Neutrophil (primary cell): ENCODE measurements at regions not wholly inside any gene's neighbourhood (a gene's known extent, or its start where the extent isn't known, plus 50 kb on each side); places are given as distances from the start of the nearest gene placed in this dataset.
"Not testable (repeated sequence)": the region's sequence is repeated elsewhere in the genome, so short reads cannot be mapped to it uniquely, and the experiment has no call there.

Source experiments
- H3K27ac ChIP-seq: fragments of 200-600 bp; sonication (generic); 2 replicates; pipeline ENCODE4 v1.5.1; 2016; ENCODE audit warnings: mild to moderate bottlenecking, moderate library complexity
- H3K27me3 ChIP-seq: fragments of 200-600 bp; sonication (generic); 2 replicates; pipeline ENCODE4 v1.6.0; 2016; ENCODE audit warnings: mild to moderate bottlenecking
- H3K36me3 ChIP-seq: fragments of 200-600 bp; sonication (generic); 2 replicates; pipeline ENCODE4 v1.5.1; 2017
- H3K4me1 ChIP-seq, 2 experiments: fragments of 200-600 bp in 1 of 2; sonication (generic) in 1 of 2; 1 replicate in 1 of 2; 2 replicates in 1 of 2; pipeline versions ENCODE4 v1.5.1 to v1.6.1; 2013 to 2016; ENCODE audit warnings: low read depth in 1 of 2, low read length in 1 of 2, mild to moderate bottlenecking in 1 of 2, moderate library complexity in 1 of 2; ENCODE audit not compliant: control insufficient read depth in 1 of 2, insufficient read depth in 1 of 2
- H3K4me3 ChIP-seq, 2 experiments: fragments of 200-600 bp in 1 of 2; sonication (generic) in 1 of 2; 1 replicate in 1 of 2; 2 replicates in 1 of 2; pipeline ENCODE4 v1.5.1; 2013 to 2016; ENCODE audit warnings: low read depth in 1 of 2, low read length in 1 of 2, mild to moderate bottlenecking in 1 of 2, moderate library complexity in 1 of 2
- H3K9me3 ChIP-seq: fragments of 200-600 bp; sonication (generic); 2 replicates; pipeline ENCODE4 v1.5.1; 2016
- CTCF ChIP-seq: fragments of 200-600 bp; sonication (generic); IDR thresholded peaks from 2 replicates; pipeline ENCODE4 v1.5.1; 2016; ENCODE audit warnings: antibody characterized with exemption

- Histone ChIP-seq H3K4me1 (peaks cover 9 to 20% of the 10 kb centered on the region in 2 experiments), H3K27me3 (no peaks in the 10 kb centered on the region), H3K4me3 (peak overlapping the region; percentile 36 to 43), H3K9me3 (no peaks in the 10 kb centered on the region), H3K27ac (peak overlapping the region; percentile 23), H3K36me3 (no peaks in the 10 kb centered on the region)
- TF ChIP-seq CTCF = no peak
Observed at GRCh38 chr6:15017261-15017660, 228.6 kb upstream of the JARID2 start.

GRCh38 chr6:15017803-15018202 is 228.1 kb upstream of the JARID2 start:
- Histone ChIP-seq H3K36me3 (no peaks in the 10 kb centered on the region), H3K27me3 (no peaks in the 10 kb centered on the region), H3K4me1 (peaks cover 9 to 20% of the 10 kb centered on the region in 2 experiments), H3K9me3 (no peaks in the 10 kb centered on the region), H3K27ac (peak overlapping the region; percentile 23), H3K4me3 (peak overlapping the region; percentile 36 to 43)
- TF ChIP-seq CTCF = no peak

GRCh38 chr6:15020119-15020770 is 225.6 kb upstream of the JARID2 start:
- Histone ChIP-seq H3K9me3 (no peaks in the 10 kb centered on the region), H3K36me3 (no peaks in the 10 kb centered on the region), H3K4me1 (peaks cover 0 to 11% of the 10 kb centered on the region in 2 experiments), H3K27me3 (no peaks in the 10 kb centered on the region), H3K4me3 (no peak overlapping the region), H3K27ac (no peak overlapping the region)
- TF ChIP-seq CTCF = no peak

GRCh38 chr6:15021074-15021473 is 224.8 kb upstream of the JARID2 start:
- Histone ChIP-seq H3K4me3 (no peak overlapping the region), H3K27me3 (no peaks in the 10 kb centered on the region), H3K27ac (no peak overlapping the region), H3K36me3 (no peaks in the 10 kb centered on the region), H3K4me1 (peaks cover 0 to 11% of the 10 kb centered on the region in 2 experiments), H3K9me3 (no peaks in the 10 kb centered on the region)
- no peak for TF ChIP-seq CTCF

- not testable (repeated sequence) for H3K27ac ChIP-seq, H3K9me3 ChIP-seq, H3K27me3 ChIP-seq, H3K4me3 ChIP-seq, H3K4me1 ChIP-seq, H3K36me3 ChIP-seq
Observed at GRCh38 chr6:15023018-15023417, 222.9 kb upstream of the JARID2 start.

- Histone ChIP-seq H3K4me3 (no peak overlapping the region), H3K9me3 (no peaks in the 10 kb centered on the region), H3K27ac (no peak overlapping the region), H3K27me3 (no peaks in the 10 kb centered on the region), H3K36me3 (no peaks in the 10 kb centered on the region), H3K4me1 (no peaks in the 10 kb centered on the region)
- no peak for TF ChIP-seq CTCF
Observed at GRCh38 chr6:15023448-15023847, 222.4 kb upstream of the JARID2 start.
